ENCODE measurements at regions not wholly inside any gene's neighbourhood (a gene's known extent, or its start where the extent isn't known, plus 50 kb on each side); places are given as distances from the start of the nearest gene placed in this dataset.

DNA sequence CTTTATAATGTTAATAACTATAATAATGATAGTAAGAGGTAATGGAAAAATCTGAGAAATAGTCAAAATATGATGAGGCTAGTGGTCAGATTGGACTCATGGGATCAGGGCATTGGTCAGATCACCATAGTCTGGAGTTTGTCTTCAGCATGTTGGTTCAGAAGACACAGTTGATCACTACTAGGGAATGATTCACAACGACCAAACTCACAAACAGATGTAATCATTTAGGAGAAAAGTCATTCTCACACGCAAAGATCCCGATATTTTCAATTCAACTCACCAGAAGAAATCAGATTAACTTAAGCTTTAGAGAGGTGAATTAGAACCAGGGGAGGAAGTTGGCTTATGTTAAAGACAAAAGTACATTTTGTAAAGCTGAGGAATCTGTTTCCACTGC lies 131.8 kb downstream of the LURAP1L start:
- in situ Hi-C loops (cut with MboI; ENCODE audit: low sequenced_read_pairs, unreplicated experiment): no loop called here
- DNase-seq (ENCODE audit: low spot score): no peak
- TF ChIP-seq, protein P1, sequence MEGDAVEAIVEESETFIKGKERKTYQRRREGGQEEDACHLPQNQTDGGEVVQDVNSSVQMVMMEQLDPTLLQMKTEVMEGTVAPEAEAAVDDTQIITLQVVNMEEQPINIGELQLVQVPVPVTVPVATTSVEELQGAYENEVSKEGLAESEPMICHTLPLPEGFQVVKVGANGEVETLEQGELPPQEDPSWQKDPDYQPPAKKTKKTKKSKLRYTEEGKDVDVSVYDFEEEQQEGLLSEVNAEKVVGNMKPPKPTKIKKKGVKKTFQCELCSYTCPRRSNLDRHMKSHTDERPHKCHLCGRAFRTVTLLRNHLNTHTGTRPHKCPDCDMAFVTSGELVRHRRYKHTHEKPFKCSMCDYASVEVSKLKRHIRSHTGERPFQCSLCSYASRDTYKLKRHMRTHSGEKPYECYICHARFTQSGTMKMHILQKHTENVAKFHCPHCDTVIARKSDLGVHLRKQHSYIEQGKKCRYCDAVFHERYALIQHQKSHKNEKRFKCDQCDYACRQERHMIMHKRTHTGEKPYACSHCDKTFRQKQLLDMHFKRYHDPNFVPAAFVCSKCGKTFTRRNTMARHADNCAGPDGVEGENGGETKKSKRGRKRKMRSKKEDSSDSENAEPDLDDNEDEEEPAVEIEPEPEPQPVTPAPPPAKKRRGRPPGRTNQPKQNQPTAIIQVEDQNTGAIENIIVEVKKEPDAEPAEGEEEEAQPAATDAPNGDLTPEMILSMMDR (IDR thresholded peaks at IDR 0.05; ENCODE audit: borderline replicate concordance, control extremely low read depth, extremely low read depth, insufficient read depth, missing control alignments): no peak

DNA sequence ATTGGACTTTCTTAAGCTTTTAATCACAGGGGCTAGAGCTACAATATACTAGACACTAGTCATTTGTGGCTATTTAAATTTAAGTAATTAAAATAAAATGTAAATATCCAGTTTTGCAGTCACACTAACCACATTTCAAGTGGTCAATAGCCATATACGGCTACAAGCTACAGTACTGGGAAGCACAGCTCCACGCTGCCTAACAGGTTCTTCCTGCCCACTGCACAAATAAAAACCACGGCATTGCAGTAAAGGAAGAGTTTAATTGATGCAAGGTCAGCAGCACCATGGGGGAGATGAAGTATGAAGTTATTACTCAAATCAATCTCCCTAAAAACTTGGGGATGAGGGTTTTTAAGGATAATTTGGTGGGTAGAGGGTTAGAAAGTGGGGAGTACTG lies 134.1 kb downstream of the LURAP1L start:
- TF ChIP-seq, protein P1 (IDR thresholded peaks at IDR 0.05; ENCODE audit: borderline replicate concordance, control extremely low read depth, extremely low read depth, insufficient read depth, missing control alignments): no peak
- in situ Hi-C loops (cut with MboI; ENCODE audit: low sequenced_read_pairs, unreplicated experiment): no loop called here

DNA sequence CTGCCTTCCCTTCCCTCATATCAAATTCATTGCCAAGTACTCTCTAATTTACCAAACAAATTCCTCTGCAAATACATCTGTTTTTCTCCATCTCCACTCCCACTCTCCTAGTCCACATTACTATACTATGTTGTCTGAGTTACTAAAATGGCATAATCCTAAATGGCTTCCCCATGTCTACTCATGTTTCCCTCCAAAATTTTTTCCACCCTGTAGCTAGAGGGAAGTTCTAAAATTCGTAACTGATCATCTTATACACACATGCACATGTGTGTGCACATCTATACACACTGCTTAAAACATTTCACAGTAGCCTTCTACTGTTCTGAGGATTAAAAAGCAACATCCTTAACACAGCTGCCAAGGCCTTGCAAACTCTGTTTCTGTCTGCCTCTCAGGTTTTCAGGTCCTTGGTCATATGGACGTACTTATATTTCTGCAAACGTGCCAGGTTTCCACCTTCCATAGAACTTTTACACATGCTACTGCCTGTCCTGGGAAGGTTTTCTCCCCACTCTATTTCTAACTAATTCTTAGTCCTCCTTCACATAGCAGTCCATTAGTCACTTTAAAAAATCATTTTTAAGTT lies 140.6 kb downstream of the LURAP1L start:
- TF ChIP-seq, protein P1 (IDR thresholded peaks at IDR 0.05; ENCODE audit: borderline replicate concordance, control extremely low read depth, extremely low read depth, insufficient read depth, missing control alignments): no peak
- in situ Hi-C loops (cut with MboI; ENCODE audit: low sequenced_read_pairs, unreplicated experiment): no loop called here
- DNase-seq (ENCODE audit: low spot score): no peak

More for the DNA sequence above, 134.1 kb downstream of the LURAP1L start:
- DNase-seq (ENCODE audit: low spot score): no peak

DNA sequence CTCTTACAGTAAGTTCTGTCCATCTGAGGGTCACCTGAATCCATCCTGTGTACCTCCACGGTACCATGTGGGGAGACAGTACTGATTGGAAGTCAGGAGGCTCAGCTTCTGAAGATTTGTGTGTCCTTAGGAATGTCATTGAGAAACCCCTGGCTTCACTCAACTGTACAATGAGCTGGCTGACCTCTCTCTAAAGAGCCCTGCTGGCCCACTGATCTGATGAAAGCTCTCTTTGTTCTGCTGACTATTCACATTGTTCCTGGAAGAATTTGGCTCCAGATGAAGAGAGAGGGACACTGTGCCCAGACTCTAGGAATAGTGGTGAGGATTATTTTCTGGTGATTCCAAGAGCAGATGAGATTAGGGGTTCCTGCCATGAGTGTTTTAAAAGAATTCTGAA lies 141.2 kb downstream of the LURAP1L start:
- in situ Hi-C loops (cut with MboI; ENCODE audit: low sequenced_read_pairs, unreplicated experiment): no loop called here
- DNase-seq (ENCODE audit: low spot score): no peak
- TF ChIP-seq, protein P1 (IDR thresholded peaks at IDR 0.05; ENCODE audit: borderline replicate concordance, control extremely low read depth, extremely low read depth, insufficient read depth, missing control alignments): no peak

DNA sequence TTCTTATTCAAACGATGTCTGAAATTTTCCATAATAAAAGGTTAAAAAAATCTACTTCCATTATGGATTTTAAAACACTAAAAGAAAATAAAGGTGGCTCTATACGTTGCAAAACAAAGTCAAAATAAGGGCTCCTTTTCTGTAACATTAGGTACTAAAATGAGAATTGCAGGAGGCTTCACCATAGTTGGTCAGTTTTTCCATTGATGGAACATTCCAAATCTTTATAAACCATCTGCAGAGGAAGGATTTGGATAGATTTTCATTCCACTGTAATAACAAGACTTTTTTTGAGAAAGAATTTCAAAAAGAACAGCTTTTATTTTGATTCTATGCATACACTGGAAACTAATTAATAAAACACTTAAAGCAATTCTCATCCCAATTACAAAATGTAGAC lies 145.6 kb downstream of the LURAP1L start:
- TF ChIP-seq, protein P1 (IDR thresholded peaks at IDR 0.05; ENCODE audit: borderline replicate concordance, control extremely low read depth, extremely low read depth, insufficient read depth, missing control alignments): no peak
- DNase-seq (ENCODE audit: low spot score): no peak
- in situ Hi-C loops (cut with MboI; ENCODE audit: low sequenced_read_pairs, unreplicated experiment): no loop called here

DNA sequence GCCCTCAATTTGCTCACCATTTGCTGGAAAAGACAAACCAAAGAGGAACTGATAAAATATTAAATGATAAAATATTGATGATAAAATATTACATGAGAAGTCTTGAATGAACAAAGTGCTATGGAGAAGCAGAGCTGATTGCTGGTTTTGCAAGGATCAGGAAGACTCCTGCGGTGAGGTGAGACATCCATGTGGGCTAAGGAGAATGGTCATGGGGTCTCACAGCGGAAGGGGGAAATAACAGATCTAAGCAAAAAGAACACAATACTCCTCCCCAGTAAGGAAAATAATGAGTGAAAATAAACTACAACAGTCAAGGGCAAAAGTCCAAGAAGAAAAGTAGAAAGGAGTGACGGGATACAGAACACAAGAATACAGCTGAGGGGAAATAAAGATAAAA lies 146.8 kb downstream of the LURAP1L start:
- in situ Hi-C loops (cut with MboI; ENCODE audit: low sequenced_read_pairs, unreplicated experiment): no loop called here
- TF ChIP-seq, protein P1 (IDR thresholded peaks at IDR 0.05; ENCODE audit: borderline replicate concordance, control extremely low read depth, extremely low read depth, insufficient read depth, missing control alignments): no peak
- no peak for DNase-seq (ENCODE audit: low spot score)
